ENCODE measurements at regions not wholly inside any gene's neighbourhood (a gene's known extent, or its start where the extent isn't known, plus 50 kb on each side); places are given as distances from the start of the nearest gene placed in this dataset.
A peak's percentile ranks its signal among the peaks of the same experiment; 100 is the strongest.
"Not testable (repeated sequence)": the region's sequence is repeated elsewhere in the genome, so short reads cannot be mapped to it uniquely, and the experiment has no call there.

DNA sequence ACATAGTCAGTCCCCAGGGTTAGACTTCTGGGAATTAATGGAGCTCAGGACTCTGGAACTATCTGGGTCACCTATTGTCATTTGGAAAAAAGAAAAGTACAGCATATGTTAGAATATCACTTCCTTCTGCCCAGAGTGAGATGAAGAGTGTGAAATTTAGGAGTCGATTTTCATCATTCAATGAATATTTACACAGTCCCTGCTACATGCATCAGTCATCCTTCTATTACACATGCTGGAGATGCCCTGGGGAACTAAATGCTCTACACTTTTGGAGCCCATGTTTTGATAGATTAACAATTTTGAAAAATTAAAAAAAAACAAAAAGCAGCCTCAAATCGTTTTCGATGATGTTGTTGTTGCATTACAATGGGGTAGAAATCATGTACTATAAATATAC, 315.4 kb downstream of the ALDH8A1 start:
- intact Hi-C loops (cut with DNase I; ENCODE audit: low total_unique reads) (loop anchor here (10.0 kb wide), 1 partner anchor 460 kb away; no protein-coding TSS in a partner anchor), in situ Hi-C loops (cut with MboI; ENCODE audit: low pct_ligation_motif_present in 1 of 4, low pct_unique_long_range_greater_than_20kb in 1 of 4, low sequenced_read_pairs in 3 of 4) (loop anchor here in 1 of 4 donors (25.0 kb wide), 1 partner anchor 472 kb away; no protein-coding TSS in a partner anchor)
- 82 to 95% methylated on average over 2 to 3 of the region's 3 CpGs for WGBS, 2 donors (ENCODE audit: low coverage in 1 of 2)
- TF ChIP-seq POLR2AphosphoS5 (IDR thresholded peaks at IDR 0.05) (no peak), POLR2A (IDR thresholded peaks at IDR 0.05) (no peak), EP300 (IDR thresholded peaks at IDR 0.05; ENCODE audit: low read depth) (no peak)
- TF ChIP-seq, protein P1, sequence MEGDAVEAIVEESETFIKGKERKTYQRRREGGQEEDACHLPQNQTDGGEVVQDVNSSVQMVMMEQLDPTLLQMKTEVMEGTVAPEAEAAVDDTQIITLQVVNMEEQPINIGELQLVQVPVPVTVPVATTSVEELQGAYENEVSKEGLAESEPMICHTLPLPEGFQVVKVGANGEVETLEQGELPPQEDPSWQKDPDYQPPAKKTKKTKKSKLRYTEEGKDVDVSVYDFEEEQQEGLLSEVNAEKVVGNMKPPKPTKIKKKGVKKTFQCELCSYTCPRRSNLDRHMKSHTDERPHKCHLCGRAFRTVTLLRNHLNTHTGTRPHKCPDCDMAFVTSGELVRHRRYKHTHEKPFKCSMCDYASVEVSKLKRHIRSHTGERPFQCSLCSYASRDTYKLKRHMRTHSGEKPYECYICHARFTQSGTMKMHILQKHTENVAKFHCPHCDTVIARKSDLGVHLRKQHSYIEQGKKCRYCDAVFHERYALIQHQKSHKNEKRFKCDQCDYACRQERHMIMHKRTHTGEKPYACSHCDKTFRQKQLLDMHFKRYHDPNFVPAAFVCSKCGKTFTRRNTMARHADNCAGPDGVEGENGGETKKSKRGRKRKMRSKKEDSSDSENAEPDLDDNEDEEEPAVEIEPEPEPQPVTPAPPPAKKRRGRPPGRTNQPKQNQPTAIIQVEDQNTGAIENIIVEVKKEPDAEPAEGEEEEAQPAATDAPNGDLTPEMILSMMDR (IDR thresholded peaks at IDR 0.05), result no peak
- Histone ChIP-seq H3K27me3 (no peaks in the 10 kb centered on the region), H3K9me3 (no peaks in the 10 kb centered on the region), H3K4me3 (no peak overlapping the region), H3K36me3 (no peaks in the 10 kb centered on the region), H3K4me1 (peaks cover 0 to 32% (median 6%) of the 10 kb centered on the region in 4 donors), H3K27ac (no peak overlapping the region)
- no peak for DNase-seq

DNA sequence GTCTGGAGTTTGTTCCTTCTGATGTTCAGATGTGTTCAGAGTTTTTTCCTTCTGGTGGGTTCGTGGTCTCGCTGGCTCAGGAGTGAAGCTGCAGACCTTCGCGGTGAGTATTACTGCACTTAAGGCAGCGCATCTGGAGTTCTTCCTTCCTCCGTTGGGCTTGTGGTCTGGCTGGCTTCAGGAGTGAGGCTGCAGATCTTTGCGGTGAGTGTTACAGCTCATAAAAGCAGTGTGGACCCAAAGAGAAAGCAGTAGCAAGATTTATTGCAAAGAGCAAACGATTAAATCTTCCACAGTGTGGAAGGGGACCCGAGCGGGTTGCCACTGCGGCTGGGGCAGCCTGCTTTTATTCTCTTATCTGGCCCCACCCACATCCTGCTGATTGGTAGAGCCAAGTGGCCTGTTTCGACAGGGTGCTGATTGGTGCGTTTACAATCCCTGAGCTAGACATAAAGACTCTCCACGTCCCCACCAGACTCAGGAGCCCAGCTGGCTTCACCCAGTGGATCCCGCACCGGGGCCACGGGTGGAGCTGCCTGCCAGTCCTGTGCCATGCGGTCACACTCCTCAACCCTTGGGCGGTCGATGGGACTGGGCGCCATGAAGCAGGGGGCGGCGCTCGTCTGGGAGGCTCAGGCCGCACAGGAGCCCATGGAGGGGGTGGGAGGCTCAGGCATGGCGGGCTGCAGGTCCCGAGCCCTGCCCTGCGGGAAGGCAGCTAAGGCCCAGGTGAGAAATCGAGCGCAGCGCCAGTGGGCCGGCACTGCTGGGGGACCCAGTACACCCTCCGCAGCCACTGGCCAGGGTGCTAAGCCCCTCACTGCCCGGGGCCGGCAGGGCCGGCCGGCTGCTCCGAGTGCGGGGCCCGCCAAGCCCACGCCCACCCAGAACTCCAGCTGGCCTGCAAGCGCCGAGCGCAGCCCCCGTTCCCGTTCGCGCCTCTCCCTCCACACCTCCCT, 315.3 kb upstream of the SGK1 start:
- not testable (repeated sequence) for H3K27ac ChIP-seq, DNase-seq, H3K36me3 ChIP-seq, H3K9me3 ChIP-seq, H3K27me3 ChIP-seq, H3K4me3 ChIP-seq
- in situ Hi-C loops (cut with MboI; ENCODE audit: low pct_ligation_motif_present in 1 of 4, low pct_unique_long_range_greater_than_20kb in 1 of 4, low sequenced_read_pairs in 3 of 4) (loop anchor here in 1 of 4 donors (25.0 kb wide), 1 partner anchor 471 kb away; no protein-coding TSS in a partner anchor), intact Hi-C loops (cut with DNase I; ENCODE audit: low total_unique reads) (loop anchor here (10.0 kb wide), 1 partner anchor 458 kb away; no protein-coding TSS in a partner anchor)
- H3K4me1 ChIP-seq, result peaks cover 0 to 36% (median 6%) of the 10 kb centered on the region in 4 donors
- WGBS, 2 donors (ENCODE audit: low coverage in 1 of 2), result 87% methylated on average over 47 of the region's 48 CpGs; no CpG with 5 or more reads in 1 of the 2 donors

DNA sequence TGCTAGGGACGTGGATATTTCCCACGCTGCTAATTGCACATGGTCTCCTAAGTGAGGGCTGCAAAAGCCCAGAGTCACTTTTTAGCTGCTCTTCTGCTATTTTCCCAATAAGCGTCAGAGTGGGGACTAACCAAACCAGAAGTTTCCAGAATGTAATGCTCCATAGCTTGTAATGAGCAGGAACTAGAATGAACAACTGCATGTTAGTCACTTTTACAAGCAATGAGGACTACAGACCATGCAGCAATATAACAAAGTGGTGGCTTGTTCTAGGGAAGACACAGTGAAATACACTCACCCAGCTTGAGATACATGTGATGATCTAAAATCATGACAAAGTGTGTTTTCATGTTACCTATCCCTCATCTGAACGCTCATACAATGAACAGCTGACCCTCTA, 314.1 kb upstream of the SGK1 start:
- H3K36me3 ChIP-seq, result no peaks in the 10 kb centered on the region
- WGBS, 2 donors (ENCODE audit: low coverage in 1 of 2), result 93 to 100% methylated on average over 2 to 4 of the region's 4 CpGs
- in situ Hi-C loops (cut with MboI; ENCODE audit: low pct_ligation_motif_present in 1 of 4, low pct_unique_long_range_greater_than_20kb in 1 of 4, low sequenced_read_pairs in 3 of 4), result loop anchor here in 1 of 4 donors (25.0 kb wide), 1 partner anchor 470 kb away; no protein-coding TSS in a partner anchor
- H3K27me3 ChIP-seq, result no peaks in the 10 kb centered on the region
- intact Hi-C loops (cut with DNase I; ENCODE audit: low total_unique reads), result loop anchor here (10.0 kb wide), 1 partner anchor 457 kb away; no protein-coding TSS in a partner anchor
- peak overlapping the region in 3 of 4 donors; percentile 67 to 78 (median 74) for H3K27ac ChIP-seq
- peaks cover 0 to 36% (median 6%) of the 10 kb centered on the region in 4 donors for H3K4me1 ChIP-seq
- TF ChIP-seq POLR2AphosphoS5 (IDR thresholded peaks at IDR 0.05) (peak in 1 of 3 donors; percentile 37), POLR2A (IDR thresholded peaks at IDR 0.05) (no peak)
- no peaks in the 10 kb centered on the region for H3K9me3 ChIP-seq
- H3K4me3 ChIP-seq, result no peak overlapping the region
- no peak for DNase-seq

DNA sequence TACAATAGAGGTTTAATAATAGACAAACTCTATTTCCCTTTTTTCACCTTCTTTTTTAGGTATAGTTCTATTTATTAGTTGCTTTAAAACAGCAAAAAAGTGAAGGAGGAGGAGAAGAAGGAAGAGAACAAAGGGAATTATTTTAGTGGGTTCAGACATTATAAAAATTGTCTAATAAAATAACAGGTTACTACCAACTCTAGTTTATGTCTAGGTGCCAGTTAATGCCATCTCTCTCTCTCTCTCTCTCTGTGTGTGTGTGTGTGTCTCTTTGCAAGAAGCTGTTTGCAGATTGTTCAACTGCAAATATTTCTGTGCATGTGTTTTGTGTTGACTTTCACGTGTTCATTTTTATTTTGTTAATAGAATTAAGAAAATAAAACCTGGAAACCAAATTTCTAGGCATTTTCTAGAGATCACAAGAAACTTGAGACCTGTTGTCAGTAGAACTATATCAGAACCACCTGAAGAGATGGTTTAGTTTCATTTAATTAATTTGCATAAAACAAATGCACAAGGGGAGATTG, 313.5 kb upstream of the SGK1 start:
- H3K4me1 ChIP-seq, result peaks cover 0 to 36% (median 6%) of the 10 kb centered on the region in 4 donors
- H3K27ac ChIP-seq, result peak overlapping the region; percentile 62 to 78 (median 70)
- no peak for DNase-seq
- no peak overlapping the region for H3K4me3 ChIP-seq
- in situ Hi-C loops (cut with MboI; ENCODE audit: low pct_ligation_motif_present in 1 of 4, low pct_unique_long_range_greater_than_20kb in 1 of 4, low sequenced_read_pairs in 3 of 4) (loop anchor here in 1 of 4 donors (25.0 kb wide), 1 partner anchor 469 kb away; no protein-coding TSS in a partner anchor), intact Hi-C loops (cut with DNase I; ENCODE audit: low total_unique reads) (loop anchor here (10.0 kb wide), 1 partner anchor 457 kb away; no protein-coding TSS in a partner anchor)
- no peaks in the 10 kb centered on the region for H3K27me3 ChIP-seq
- TF ChIP-seq, protein P1 (IDR thresholded peaks at IDR 0.05), result no peak
- no peak for TF ChIP-seq POLR2A (IDR thresholded peaks at IDR 0.05)
- no peak for TF ChIP-seq POLR2AphosphoS5 (IDR thresholded peaks at IDR 0.05)
- TF ChIP-seq EP300 (IDR thresholded peaks at IDR 0.05; ENCODE audit: low read depth), result no peak
- WGBS, 2 donors (ENCODE audit: low coverage in 1 of 2), result 69 to 79% methylated on average over 1 of the region's 1 CpG
- H3K9me3 ChIP-seq, result no peaks in the 10 kb centered on the region
- no peaks in the 10 kb centered on the region for H3K36me3 ChIP-seq

Measured in transverse colon (tissue), 4 donors.